SK-N-SH (cell line): ENCODE measurements at regions not wholly inside any gene's neighbourhood (a gene's known extent, or its start where the extent isn't known, plus 50 kb on each side); places are given as distances from the start of the nearest gene placed in this dataset.

ENCODE experiments used
- CTCF ChIA-PET: fragments of 300-600, 350-600 bp; formaldehyde crosslinking; extraction: SDS; loops from one replicate; lab custom pipeline; 2021; lab: Yijun Ruan, JAX
- POLR2A ChIA-PET: fragments of 350-600 bp; sonication (Branson Sonifier 250); formaldehyde crosslinking; extraction: SDS; loops from one replicate; lab custom pipeline; 2020; ENCODE audit warnings: antibody characterized with exemption, inconsistent platforms; lab: Yijun Ruan, JAX
- DNase-seq: peaks from one replicate; pipeline ENCODE4 v3.0.0; 2012
- H2AFZ ChIP-seq: fragments of 200-600 bp; sonication (generic); 2 replicates; pipeline ENCODE4 v1.8.1; 2016; ENCODE audit warnings: antibody characterized with exemption, mild to moderate bottlenecking, low read depth
- H3F3A ChIP-seq: fragments of 200-600 bp; sonication (generic); replicated peaks from 2 replicates; pipeline ENCODE3; 2016; ENCODE audit warnings: antibody characterized with exemption, mild to moderate bottlenecking; ENCODE audit not compliant: insufficient read depth
- H3K27ac ChIP-seq, 2 experiments: fragments of 200-500 bp in 1 of 2; fragments of 200-600 bp in 1 of 2; sonication (Bioruptor generic) in 1 of 2; sonication (generic), shearing (Covaris generic) in 1 of 2; 2 replicates each; pipeline versions ENCODE4 v1.5.1 to v1.6.1; 2014 to 2016; ENCODE audit warnings: low read depth in 2 of 2, inconsistent platforms in 1 of 2, low read length in 1 of 2, mild to moderate bottlenecking in 1 of 2, mixed read lengths in 1 of 2
- H3K27me3 ChIP-seq: fragments of 200-600 bp; sonication (generic), shearing (Covaris generic); 2 replicates; pipeline ENCODE4 v1.6.1; 2016; ENCODE audit warnings: mixed run types; ENCODE audit not compliant: insufficient read depth
- H3K36me3 ChIP-seq, 2 experiments: fragments of 200-500 bp in 1 of 2; fragments of 200-600 bp in 1 of 2; sonication (Bioruptor generic) in 1 of 2; sonication (generic) in 1 of 2; replicated peaks in 1 of 2; 2 replicates each; pipeline versions ENCODE3 to v1.5.1; 2014 to 2016; ENCODE audit warnings: low read length in 1 of 2, mild to moderate bottlenecking in 1 of 2; ENCODE audit not compliant: insufficient read depth in 2 of 2, control insufficient read depth in 1 of 2
- H3K4me1 ChIP-seq, 2 experiments: fragments of 200-500 bp in 1 of 2; fragments of 200-600 bp in 1 of 2; sonication (Bioruptor generic) in 1 of 2; sonication (generic), shearing (Covaris generic) in 1 of 2; 2 replicates each; pipeline versions ENCODE4 v1.5.1 to v1.6.1; 2014 to 2016; ENCODE audit warnings: low read depth in 1 of 2, low read length in 1 of 2, mixed run types in 1 of 2; ENCODE audit not compliant: insufficient read depth in 2 of 2, control insufficient read depth in 1 of 2
- H3K4me2 ChIP-seq: fragments of 200-600 bp; sonication (generic), shearing (Covaris generic); 2 replicates; pipeline ENCODE4 v1.6.1; 2017; ENCODE audit warnings: mixed run types
- H3K4me3 ChIP-seq, 2 experiments: fragments of 200-500 bp in 1 of 2; fragments of 200-600 bp in 1 of 2; sonication (Bioruptor generic) in 1 of 2; sonication (generic), shearing (Covaris generic) in 1 of 2; 2 replicates each; pipeline versions ENCODE4 v1.5.1 to v1.8.1; 2014 to 2016; ENCODE audit warnings: low read depth in 2 of 2, inconsistent platforms in 1 of 2, low read length in 1 of 2, mild to moderate bottlenecking in 1 of 2, mixed read lengths in 1 of 2, moderate library complexity in 1 of 2
- H3K79me2 ChIP-seq: fragments of 200-600 bp; sonication (generic); 2 replicates; pipeline ENCODE4 v1.8.1; 2017; ENCODE audit warnings: mild to moderate bottlenecking; ENCODE audit not compliant: insufficient read depth
- H3K9ac ChIP-seq: fragments of 200-600 bp; sonication (generic); 2 replicates; pipeline ENCODE4 v1.6.1; 2017; ENCODE audit warnings: mixed run types
- H3K9me2 ChIP-seq: fragments of 200-600 bp; sonication (generic); 2 replicates; pipeline ENCODE4 v1.6.1; 2017; ENCODE audit warnings: mixed run types
- H3K9me3 ChIP-seq: fragments of 200-600 bp; sonication (generic); 2 replicates; pipeline ENCODE4 v1.6.1; 2017; ENCODE audit warnings: mixed run types, mild to moderate bottlenecking, moderate library complexity
- H4K20me1 ChIP-seq: fragments of 200-600 bp; sonication (generic); 2 replicates; pipeline ENCODE4 v1.6.1; 2017; ENCODE audit warnings: mild to moderate bottlenecking, mixed run types; ENCODE audit not compliant: insufficient read depth
- CHD2 ChIP-seq: fragments of 150-350 bp; IDR thresholded peaks from 2 replicates; pipeline ENCODE4 v1.6.1; 2018; ENCODE audit warnings: low read length; ENCODE audit not compliant: partially characterized antibody
- EZH2phosphoT487 ChIP-seq: fragments of 200-600 bp; sonication (generic); IDR thresholded peaks from 2 replicates; pipeline ENCODE4 v1.6.1; 2017; ENCODE audit warnings: low read depth, mixed run types, mild to moderate bottlenecking, antibody characterized with exemption, moderate library complexity, borderline replicate concordance
- FOSL2 ChIP-seq: IDR thresholded peaks from 2 replicates; pipeline ENCODE4 v1.4.0; 2012; ENCODE audit warnings: low read depth, mild to moderate bottlenecking, moderate library complexity, borderline replicate concordance
- FOXM1 ChIP-seq: IDR thresholded peaks from 2 replicates; pipeline ENCODE4 v1.4.0; 2012; ENCODE audit warnings: low read depth, mild to moderate bottlenecking
- JUND ChIP-seq: IDR thresholded peaks from 2 replicates; pipeline ENCODE4 v1.4.0; 2012
- MAX ChIP-seq: IDR thresholded peaks from 2 replicates; pipeline ENCODE4 v1.4.0; 2012; ENCODE audit warnings: low read depth
- MXI1 ChIP-seq: IDR thresholded peaks from 2 replicates; pipeline ENCODE4 v1.6.1; 2012; ENCODE audit warnings: mild to moderate bottlenecking, low read depth, low read length, improper control_type of control experiment
- NFIC ChIP-seq: IDR thresholded peaks from 2 replicates; pipeline ENCODE4 v1.4.0; 2012; ENCODE audit warnings: borderline replicate concordance
- PBX3 ChIP-seq: IDR thresholded peaks from 2 replicates; pipeline ENCODE4; 2012
- RCOR1 ChIP-seq: fragments of 150-350 bp; IDR thresholded peaks from 2 replicates; pipeline ENCODE4 v1.6.1; 2017; ENCODE audit warnings: antibody characterized with exemption, low read length
- SIN3A ChIP-seq: IDR thresholded peaks from 2 replicates; pipeline ENCODE4 v1.6.1; 2012; ENCODE audit warnings: low read depth, mild to moderate bottlenecking, low read length, moderate library complexity, borderline replicate concordance
- SMC3 ChIP-seq: IDR thresholded peaks from 2 replicates; pipeline ENCODE4 v1.6.1; 2012; ENCODE audit warnings: low read depth, low read length, improper control_type of control experiment
- TAF1 ChIP-seq: IDR thresholded peaks from 2 replicates; pipeline ENCODE4 v1.6.1; 2012; ENCODE audit warnings: low read depth, mild to moderate bottlenecking, low read length, moderate library complexity, borderline replicate concordance
- TCF12 ChIP-seq: IDR thresholded peaks from 2 replicates; pipeline ENCODE4 v1.4.0; 2012
- TEAD4 ChIP-seq: IDR thresholded peaks from 2 replicates; pipeline ENCODE4 v1.4.0; 2012; ENCODE audit warnings: mild to moderate bottlenecking, borderline replicate concordance; ENCODE audit not compliant: insufficient read depth
- YY1 ChIP-seq: IDR thresholded peaks from 2 replicates; pipeline ENCODE4 v1.4.0; 2012; ENCODE audit warnings: low read depth, mild to moderate bottlenecking
- ZBTB33 ChIP-seq: IDR thresholded peaks from 2 replicates; pipeline ENCODE4 v1.4.0; 2012; ENCODE audit warnings: low read depth, borderline replicate concordance
- WGBS: methylation state at CpG from one replicate; pipeline ENCODE4 v1.1.6; 2017; ENCODE audit warnings: low lambda C conversion rate; 5-methylcytosine and 5-hydroxymethylcytosine counted together

- TF ChIP-seq MAX (no peak), MXI1 (no peak), YY1 (no peak), FOXM1 (no peak), FOSL2 (no peak), SMC3 (no peak)
Measured at GRCh38 chr11:19458231-19458630, 217.5 kb upstream of the E2F8 start (continued).

- no peak overlapping the region for H3K27ac ChIP-seq
- CTCF ChIA-PET, result no interaction called here
- TF ChIP-seq SMC3, result no peak
- no peak for TF ChIP-seq JUND
- no peak for TF ChIP-seq FOSL2
- no peak for TF ChIP-seq NFIC
- TF ChIP-seq TCF12, result no peak
- TF ChIP-seq TAF1, result no peak
- no peak for TF ChIP-seq SIN3A
- TF ChIP-seq MXI1, result no peak
- no peak for TF ChIP-seq CHD2
- no peak for TF ChIP-seq TEAD4
- no peak for TF ChIP-seq RCOR1
- no peak for TF ChIP-seq ZBTB33
- no peak for TF ChIP-seq PBX3
- no peak for TF ChIP-seq EZH2phosphoT487
- TF ChIP-seq, all 33 proteins: peak for 0
- no peak overlapping the region for H3K4me3 ChIP-seq
- no peak overlapping the region for H3K4me2 ChIP-seq
- H2AFZ ChIP-seq, result no peak overlapping the region
- no peaks in the 10 kb centered on the region for H3K36me3 ChIP-seq
- no peaks in the 10 kb centered on the region for H3F3A ChIP-seq
- POLR2A ChIA-PET, result no interaction called here
- H3K79me2 ChIP-seq, result no peaks in the 10 kb centered on the region
- 18% methylated on average over 3 of the region's 4 CpGs for WGBS
- peaks cover 9% of the 10 kb centered on the region; the same call in 1 of the 2 replicates for H3K27me3 ChIP-seq
- no peaks in the 10 kb centered on the region for H4K20me1 ChIP-seq
- H3K9ac ChIP-seq, result no peak overlapping the region
- DNase-seq, result no peak
- H3K9me3 ChIP-seq, result no peaks in the 10 kb centered on the region
- no peaks in the 10 kb centered on the region for H3K9me2 ChIP-seq
- H3K4me1 ChIP-seq, result peaks cover 0 to under 1% of the 10 kb centered on the region in 2 experiments; a peak in 1 of 4 replicates
Measured at GRCh38 chr11:19455731-19456130, 215.0 kb upstream of the E2F8 start.
